GM21528 (cell line): ENCODE measurements at regions not wholly inside any gene's neighbourhood (a gene's known extent, or its start where the extent isn't known, plus 50 kb on each side); places are given as distances from the start of the nearest gene placed in this dataset.

ENCODE experiments used
- ATAC-seq: cut with Tn5 transposase; IDR thresholded peaks from one replicate; pipeline ENCODE4 v1.9.1; 2021; ENCODE audit warnings: mild to moderate bottlenecking, moderate library complexity; ENCODE audit not compliant: unreplicated experiment, low FRiP score

- no peak for ATAC-seq
These were observed 52.6 kb upstream of the ADAMTSL1 start for GRCh38 chr9:18421391-18421790.

GRCh38 chr9:18422296-18423036 lies 51.5 kb upstream of the ADAMTSL1 start:
- no peak for ATAC-seq

- ATAC-seq: no peak
These were observed 50.0 kb upstream of the ADAMTSL1 start for GRCh38 chr9:18423791-18424531.
